ENCODE measurements at regions not wholly inside any gene's neighbourhood (a gene's known extent, or its start where the extent isn't known, plus 50 kb on each side); places are given as distances from the start of the nearest gene placed in this dataset.

- no peak overlapping the region for H2BK120ac ChIP-seq (replicated peaks; ENCODE audit: low read depth, low read length)
- H3K4me1 ChIP-seq (replicated peaks in 1 of 4; ENCODE audit: control insufficient read depth in 3 of 4, insufficient read depth in 4 of 4, low read length in 3 of 4), result peaks cover 0 to 3% (median 0%) of the 10 kb centered on the region in 4 experiments; a peak in 1 of 7 replicates
- H3K27me3 ChIP-seq (replicated peaks in 1 of 4; ENCODE audit: control insufficient read depth in 3 of 4, extremely low read depth in 1 of 4, insufficient read depth in 3 of 4, low read length in 3 of 4), result no peaks in the 10 kb centered on the region
- H2BK5ac ChIP-seq (ENCODE audit: low read depth, low read length), result no peak overlapping the region
- WGBS, 2 experiments (ENCODE audit: extremely low coverage in 1 of 2, insufficient coverage in 1 of 2, insufficient read length in 1 of 2, insufficient replicate concordance in 2 of 2, low coverage in 1 of 2, low lambda C conversion rate in 2 of 2, missing lambda C conversion rate in 1 of 2), result 75% methylated on average over 11 of the region's 11 CpGs; no CpG with 5 or more reads in 1 of the 2 experiments
- no peak overlapping the region for H2BK12ac ChIP-seq (ENCODE audit: low read depth, low read length)
- H4K91ac ChIP-seq (replicated peaks; ENCODE audit: insufficient read length, low read length), result no peak overlapping the region
- POLR2A ChIA-PET (ENCODE audit: partially characterized antibody), result no interaction called here
- H3K27ac ChIP-seq (ENCODE audit: low read depth, low read length), result no peak overlapping the region
- no peak overlapping the region for H3K14ac ChIP-seq (ENCODE audit: insufficient read length)
- H2AK5ac ChIP-seq (ENCODE audit: low read depth, low read length), result no peak overlapping the region
- no peaks in the 10 kb centered on the region for H3K79me2 ChIP-seq (ENCODE audit: control insufficient read depth in 1 of 2, insufficient read depth in 2 of 2, low read length in 2 of 2)
- no peak overlapping the region for H2BK15ac ChIP-seq (ENCODE audit: low read length)
- no peaks in the 10 kb centered on the region for H3K79me1 ChIP-seq (ENCODE audit: low read depth, low read length)
- H3K9ac ChIP-seq (replicated peaks in 1 of 4; ENCODE audit: extremely low read depth in 1 of 4, low read depth in 3 of 4, low read length in 3 of 4), result no peak overlapping the region
- FAIRE-seq (no peak), DNase-seq (ENCODE audit: low read depth in 1 of 2, low spot score in 2 of 2) (no peak)
- no peak overlapping the region for H3K4me2 ChIP-seq (ENCODE audit: insufficient read depth in 1 of 2, low read depth in 2 of 2, low read length in 2 of 2)
- H4K20me1 ChIP-seq (replicated peaks in 1 of 2; ENCODE audit: control insufficient read depth in 1 of 2, insufficient read depth in 2 of 2, low read length in 2 of 2), result no peaks in the 10 kb centered on the region
- CTCF ChIA-PET (ENCODE audit: partially characterized antibody), result interaction anchor here (0.7 to 1.6 kb wide), 3 partner anchors 17 to 100 kb away, joined by 3 read pairs; no protein-coding TSS in a partner anchor
- H3K23ac ChIP-seq (ENCODE audit: insufficient read length), result no peak overlapping the region
- no peak overlapping the region for H2BK20ac ChIP-seq (ENCODE audit: low read length)
- H3K56ac ChIP-seq (replicated peaks; ENCODE audit: insufficient read length, low read depth, low read length), result no peak overlapping the region
- no peak overlapping the region for H4K8ac ChIP-seq (ENCODE audit: extremely low read depth, insufficient read depth, low read length)
- H4K5ac ChIP-seq (ENCODE audit: insufficient read length, low read depth, low read length), result no peak overlapping the region
- no peak overlapping the region for H3K4me3 ChIP-seq (ENCODE audit: extremely low read depth in 1 of 4, insufficient read depth in 2 of 4, low read depth in 3 of 4, low read length in 4 of 4)
- H3K23me2 ChIP-seq (ENCODE audit: low read depth, low read length), result no peaks in the 10 kb centered on the region
- no peak overlapping the region for H3K18ac ChIP-seq (ENCODE audit: extremely low read depth, low read length)
- H3K4ac ChIP-seq (replicated peaks; ENCODE audit: insufficient read length, low read depth, low read length), result no peak overlapping the region
- no peak overlapping the region for H2AFZ ChIP-seq (ENCODE audit: low read length)
- H3K9me3 ChIP-seq (ENCODE audit: insufficient read depth in 2 of 2, low read depth in 1 of 2, low read length in 1 of 2), result 0 out of 4 replicates have a peak, but pooled peaks cover 0 to 3% of the 10 kb centered on the region in 2 experiments
- no peaks in the 10 kb centered on the region for H3K36me3 ChIP-seq (ENCODE audit: control insufficient read depth in 2 of 4, insufficient read depth in 4 of 4, low read length in 3 of 4)
- TF ChIP-seq JUN (IDR thresholded peaks at IDR 0.05; ENCODE audit: low read depth, low read length) (no peak), RNF2 (IDR thresholded peaks at IDR 0.05; ENCODE audit: borderline replicate concordance, low read depth, low read length, missing control alignments, poor library complexity, severe bottlenecking) (no peak), SUZ12 (IDR thresholded peaks at IDR 0.05; ENCODE audit: low read length) (no peak), KDM1A (IDR thresholded peaks at IDR 0.05; ENCODE audit: borderline replicate concordance, low read length) (no peak), EZH2 (IDR thresholded peaks at IDR 0.05; ENCODE audit: low read depth, low read length, severe bottlenecking) (no peak)
- TF ChIP-seq, protein P1, sequence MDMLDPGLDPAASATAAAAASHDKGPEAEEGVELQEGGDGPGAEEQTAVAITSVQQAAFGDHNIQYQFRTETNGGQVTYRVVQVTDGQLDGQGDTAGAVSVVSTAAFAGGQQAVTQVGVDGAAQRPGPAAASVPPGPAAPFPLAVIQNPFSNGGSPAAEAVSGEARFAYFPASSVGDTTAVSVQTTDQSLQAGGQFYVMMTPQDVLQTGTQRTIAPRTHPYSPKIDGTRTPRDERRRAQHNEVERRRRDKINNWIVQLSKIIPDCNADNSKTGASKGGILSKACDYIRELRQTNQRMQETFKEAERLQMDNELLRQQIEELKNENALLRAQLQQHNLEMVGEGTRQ (IDR thresholded peaks at IDR 0.05; ENCODE audit: low read length), result no peak
These were observed 266.7 kb upstream of the MGAT5 start for GRCh38 chr2:133986881-133987795.

All from H1 (cell line).